ENCODE measurements at regions not wholly inside any gene's neighbourhood (a gene's known extent, or its start where the extent isn't known, plus 50 kb on each side); places are given as distances from the start of the nearest gene placed in this dataset.

- H3K4me3 ChIP-seq: no peak overlapping the region
Measured at GRCh38 chrX:46340696-46341095, 204.5 kb downstream of the ZNF674 start.

GRCh38 chrX:46333550-46333949 lies 211.7 kb downstream of the ZNF674 start:
- H3K9me3 ChIP-seq: no peaks in the 10 kb centered on the region
- no peak for DNase-seq
- H3K27ac ChIP-seq: no peak overlapping the region
- no peaks in the 10 kb centered on the region for H3K27me3 ChIP-seq
- intact Hi-C loops (cut with DNase I; ENCODE audit: low total_unique reads): no loop called here
- H3K36me3 ChIP-seq: no peaks in the 10 kb centered on the region
- TF ChIP-seq POLR2A (IDR thresholded peaks at IDR 0.05): no peak
- no peaks in the 10 kb centered on the region for H3K4me1 ChIP-seq
- H3K4me3 ChIP-seq: no peak overlapping the region

More at GRCh38 chrX:46340696-46341095, 204.5 kb downstream of the ZNF674 start:
- Histone ChIP-seq H3K27ac (no peak overlapping the region), H3K4me1 (no peaks in the 10 kb centered on the region), H3K36me3 (no peaks in the 10 kb centered on the region), H3K9me3 (no peaks in the 10 kb centered on the region), H3K27me3 (no peaks in the 10 kb centered on the region)
- DNase-seq: no peak
- intact Hi-C loops (cut with DNase I; ENCODE audit: low total_unique reads): no loop called here
- TF ChIP-seq CTCF (IDR thresholded peaks at IDR 0.05): no peak
- no peak for TF ChIP-seq POLR2A (IDR thresholded peaks at IDR 0.05)

- Histone ChIP-seq H3K9me3 (no peaks in the 10 kb centered on the region), H3K27me3 (no peaks in the 10 kb centered on the region), H3K4me1 (no peaks in the 10 kb centered on the region), H3K27ac (no peak overlapping the region), H3K4me3 (no peak overlapping the region), H3K36me3 (no peaks in the 10 kb centered on the region)
- no peak for DNase-seq
- no peak for TF ChIP-seq CTCF (IDR thresholded peaks at IDR 0.05)
- intact Hi-C loops (cut with DNase I; ENCODE audit: low total_unique reads): no loop called here
Measured at GRCh38 chrX:46330981-46331380, 214.2 kb downstream of the ZNF674 start.

GRCh38 chrX:46330513-46330912 lies 214.7 kb downstream of the ZNF674 start:
- TF ChIP-seq POLR2A (IDR thresholded peaks at IDR 0.05): no peak
- no peak for TF ChIP-seq CTCF (IDR thresholded peaks at IDR 0.05)
- Histone ChIP-seq H3K4me1 (no peaks in the 10 kb centered on the region), H3K27me3 (no peaks in the 10 kb centered on the region), H3K4me3 (no peak overlapping the region), H3K36me3 (no peaks in the 10 kb centered on the region), H3K27ac (no peak overlapping the region), H3K9me3 (no peaks in the 10 kb centered on the region)
- intact Hi-C loops (cut with DNase I; ENCODE audit: low total_unique reads): no loop called here
- no peak for DNase-seq

GRCh38 chrX:46328133-46328532 lies 217.1 kb downstream of the ZNF674 start:
- Histone ChIP-seq H3K36me3 (no peaks in the 10 kb centered on the region), H3K9me3 (no peaks in the 10 kb centered on the region), H3K4me3 (no peak overlapping the region), H3K4me1 (no peaks in the 10 kb centered on the region), H3K27me3 (no peaks in the 10 kb centered on the region), H3K27ac (no peak overlapping the region)
- TF ChIP-seq POLR2A (IDR thresholded peaks at IDR 0.05): no peak
- no peak for TF ChIP-seq CTCF (IDR thresholded peaks at IDR 0.05)
- intact Hi-C loops (cut with DNase I; ENCODE audit: low total_unique reads): no loop called here
- no peak for DNase-seq

- Histone ChIP-seq H3K4me3 (no peak overlapping the region), H3K4me1 (no peaks in the 10 kb centered on the region), H3K9me3 (no peaks in the 10 kb centered on the region), H3K27ac (no peak overlapping the region), H3K27me3 (no peaks in the 10 kb centered on the region), H3K36me3 (no peaks in the 10 kb centered on the region)
- DNase-seq: no peak
- intact Hi-C loops (cut with DNase I; ENCODE audit: low total_unique reads): no loop called here
- TF ChIP-seq CTCF (IDR thresholded peaks at IDR 0.05) (no peak), POLR2A (IDR thresholded peaks at IDR 0.05) (no peak)
Measured at GRCh38 chrX:46327566-46328115, 217.6 kb downstream of the ZNF674 start.
